Myocyte (in vitro differentiated cells): ENCODE measurements at regions not wholly inside any gene's neighbourhood (a gene's known extent, or its start where the extent isn't known, plus 50 kb on each side); places are given as distances from the start of the nearest gene placed in this dataset.

ENCODE experiments used
- DNase-seq: peaks from one replicate; pipeline ENCODE4 v3.0.0-alpha.2; 2012; ENCODE audit warnings: low read depth

DNA sequence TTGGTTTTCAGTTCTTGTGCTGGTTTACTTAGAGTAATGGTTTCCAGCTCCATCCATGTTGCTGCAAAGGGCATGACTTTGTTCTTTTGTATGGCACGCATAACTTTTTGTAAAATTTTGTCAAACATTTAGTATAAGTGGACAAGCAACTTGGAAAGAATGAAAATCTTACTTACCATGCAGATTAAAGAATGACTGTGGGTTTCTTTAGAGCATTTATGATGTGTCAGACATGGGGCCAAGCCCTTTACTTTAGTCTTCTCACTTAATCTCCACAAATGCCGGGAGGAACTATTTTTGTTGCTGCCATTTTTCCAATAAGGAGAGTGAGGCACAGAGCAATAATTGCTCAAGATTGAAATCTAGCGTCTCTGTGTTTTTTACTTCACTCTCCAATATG, 652.5 kb upstream of the TBX3 start:
- no peak for DNase-seq

DNA sequence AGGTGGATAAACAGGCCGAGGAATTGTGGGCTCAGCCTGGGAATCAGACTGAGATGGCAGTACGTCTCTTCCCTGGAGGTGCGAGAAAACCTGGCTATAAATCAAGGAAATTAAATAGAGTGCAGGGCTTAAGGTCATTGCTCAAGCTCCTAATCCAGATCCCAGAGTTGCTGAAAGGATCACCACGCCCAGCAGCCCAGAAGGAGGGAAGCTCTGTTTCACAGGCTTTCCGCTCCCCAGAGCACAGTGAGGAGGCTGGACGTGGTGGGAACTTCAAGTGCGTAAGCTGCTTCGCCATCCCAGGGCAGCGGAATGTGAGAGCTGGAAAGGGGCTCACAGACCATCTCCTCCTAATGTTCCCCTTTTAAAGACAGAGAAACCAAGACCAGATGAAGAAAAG, 651.6 kb upstream of the TBX3 start:
- no peak for DNase-seq

DNA sequence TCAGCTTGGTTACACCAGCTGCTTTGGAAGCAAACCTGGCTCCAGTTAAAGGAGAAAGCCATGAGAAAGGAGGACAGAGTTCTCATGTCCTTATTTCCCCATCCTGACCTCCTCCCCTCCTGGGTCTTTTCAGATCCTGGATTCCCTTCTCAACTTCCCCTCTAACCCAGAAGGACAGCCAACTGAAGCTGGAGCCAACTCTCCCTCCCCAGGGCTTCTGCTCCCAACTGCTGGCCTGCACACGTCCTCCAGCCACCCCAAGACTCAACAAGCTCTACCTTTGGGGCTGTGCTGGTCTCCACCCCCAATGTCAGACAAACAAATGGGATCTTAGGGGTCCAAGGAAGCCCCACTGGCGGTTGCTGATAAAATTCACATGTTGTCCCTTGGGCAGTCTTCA, 651.1 kb upstream of the TBX3 start:
- DNase-seq: no peak

DNA sequence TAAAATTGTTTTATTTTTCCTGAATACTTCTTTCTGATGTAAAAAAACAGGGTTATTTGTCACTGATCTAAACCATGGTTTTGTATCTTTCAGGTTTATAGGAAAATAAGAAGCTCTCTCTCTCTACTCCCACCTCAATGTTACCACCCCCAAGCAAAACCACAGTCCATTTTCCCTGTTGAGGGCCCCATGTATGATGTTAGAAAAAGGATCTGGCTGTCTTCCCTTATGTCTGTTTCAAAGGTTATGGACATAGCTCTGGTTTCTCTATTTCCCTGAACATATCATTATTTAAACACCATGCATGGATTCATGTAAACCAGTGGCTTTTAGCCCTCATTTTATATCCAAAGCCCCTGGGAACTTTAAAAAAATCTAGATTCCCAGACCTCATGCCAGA, 649.0 kb upstream of the TBX3 start:
- no peak for DNase-seq

DNA sequence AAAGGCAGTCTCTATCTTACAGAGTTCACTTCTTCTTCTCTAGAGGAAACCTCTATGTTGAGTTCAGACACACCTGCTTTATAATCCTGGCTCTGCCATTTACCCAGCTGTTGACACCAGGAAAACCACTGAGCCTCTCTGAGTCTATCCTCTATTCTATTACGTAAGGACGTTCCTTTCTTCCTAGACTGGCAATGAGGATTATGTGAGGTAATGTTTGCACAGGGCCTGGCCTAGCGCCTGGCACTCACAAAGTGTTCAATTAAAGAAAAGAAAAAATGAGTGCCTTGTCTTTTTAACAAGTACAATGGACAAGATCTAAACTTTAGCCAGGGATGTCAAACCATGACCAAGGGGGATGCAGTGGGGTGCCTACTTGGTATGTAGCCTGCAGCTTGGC, 641.9 kb upstream of the TBX3 start:
- DNase-seq: no peak

DNA sequence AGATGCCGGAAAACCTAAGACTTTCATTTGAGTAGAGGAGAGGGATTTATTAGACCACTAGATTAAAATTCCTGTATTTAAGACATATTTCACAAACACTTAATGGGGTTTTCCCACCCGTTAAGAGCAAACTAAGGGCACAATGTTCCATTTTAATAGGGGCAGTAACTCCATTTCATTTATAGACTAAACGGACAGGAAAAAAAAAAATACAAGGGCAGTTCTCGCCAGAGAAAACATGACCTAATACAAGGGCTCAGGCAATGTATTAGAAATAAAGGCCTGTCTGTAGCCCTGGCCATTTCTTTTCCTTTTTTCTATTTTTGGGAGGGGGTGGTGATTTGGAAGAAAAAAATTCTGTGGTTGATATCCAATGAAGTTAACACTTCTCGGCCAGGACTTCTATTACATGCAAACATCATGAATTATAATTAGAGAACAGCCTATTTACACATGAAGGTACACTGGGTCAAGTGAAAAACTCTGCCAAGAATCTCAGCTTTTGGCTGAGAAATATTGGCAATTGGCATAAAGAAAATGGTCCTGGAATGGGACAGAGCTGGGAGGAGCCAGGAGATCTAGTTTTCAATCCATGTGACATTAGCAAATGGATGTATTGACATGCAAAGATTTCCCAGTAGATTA, 641.1 kb upstream of the TBX3 start:
- no peak for DNase-seq

DNA sequence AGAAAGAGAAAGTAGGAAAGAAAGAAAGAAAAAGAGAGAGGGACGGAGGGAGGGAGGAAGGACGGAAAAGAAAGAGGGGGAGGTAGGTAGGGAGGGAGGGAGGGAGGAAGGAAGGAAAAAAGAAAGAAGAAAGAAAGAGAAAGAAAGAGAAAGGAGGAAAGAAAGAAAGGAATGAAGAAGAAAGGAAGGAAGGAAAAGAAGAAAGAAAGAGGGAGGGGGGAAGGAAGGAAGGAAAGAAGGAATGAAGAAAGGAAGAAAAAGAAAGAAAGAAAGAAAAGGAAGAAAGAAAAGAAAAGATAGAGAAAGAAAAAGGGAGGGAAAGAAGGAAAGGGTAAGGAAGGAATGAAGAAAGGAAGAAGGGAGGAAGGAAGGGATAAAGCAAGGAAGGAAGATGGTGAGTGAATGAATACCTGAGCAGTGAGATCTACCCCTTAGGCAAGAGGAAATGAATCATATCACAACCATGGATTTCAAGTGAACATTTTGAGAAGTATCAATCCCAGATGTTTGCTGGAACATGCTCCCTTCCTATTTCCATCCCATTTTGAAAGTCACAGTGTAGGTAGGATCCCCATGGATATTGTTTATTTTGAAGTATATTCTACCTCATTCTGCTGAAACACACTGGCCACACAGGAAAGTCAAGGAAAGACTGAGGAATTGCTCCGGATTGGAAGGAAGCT, 639.4 kb upstream of the TBX3 start:
- DNase-seq: no peak

DNA sequence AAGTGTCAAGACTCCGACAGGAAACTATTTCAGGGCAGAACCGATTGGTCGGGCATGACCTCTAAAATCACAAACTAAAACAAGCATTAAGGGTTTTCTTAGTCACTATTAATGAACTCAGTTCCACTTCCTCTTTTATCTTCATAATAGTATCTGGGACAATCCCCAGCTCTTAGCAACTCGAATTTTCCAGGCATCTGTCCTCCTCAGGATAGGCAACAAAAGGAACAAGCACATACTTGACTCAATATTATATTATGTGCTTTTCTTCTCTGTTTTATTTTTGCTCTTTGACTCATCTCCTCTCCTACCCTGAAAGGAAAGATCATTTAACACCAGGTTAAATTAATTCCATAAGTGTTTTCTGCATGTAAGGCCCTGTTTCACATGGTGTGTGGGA, 638.3 kb upstream of the TBX3 start:
- DNase-seq: no peak

DNA sequence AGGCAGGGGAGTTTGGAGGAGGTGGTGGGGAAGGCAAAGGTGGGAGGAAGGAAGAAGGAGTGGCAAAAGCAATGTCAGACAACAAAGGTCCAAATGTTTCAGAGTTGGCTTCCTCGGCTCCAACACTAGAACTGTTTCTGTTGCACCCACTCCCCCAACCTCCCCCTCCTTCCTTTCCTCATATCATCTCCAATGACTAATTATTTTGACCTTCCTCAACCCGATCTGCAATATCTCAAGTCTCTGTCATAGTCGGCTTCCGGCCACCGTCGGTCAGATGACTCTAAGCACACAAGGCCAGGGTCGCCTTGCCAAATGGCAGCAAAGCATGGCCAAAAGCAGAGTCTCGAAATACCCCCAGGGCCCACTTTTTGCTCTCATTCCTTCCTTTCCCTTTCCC, 637.0 kb upstream of the TBX3 start:
- no peak for DNase-seq

DNA sequence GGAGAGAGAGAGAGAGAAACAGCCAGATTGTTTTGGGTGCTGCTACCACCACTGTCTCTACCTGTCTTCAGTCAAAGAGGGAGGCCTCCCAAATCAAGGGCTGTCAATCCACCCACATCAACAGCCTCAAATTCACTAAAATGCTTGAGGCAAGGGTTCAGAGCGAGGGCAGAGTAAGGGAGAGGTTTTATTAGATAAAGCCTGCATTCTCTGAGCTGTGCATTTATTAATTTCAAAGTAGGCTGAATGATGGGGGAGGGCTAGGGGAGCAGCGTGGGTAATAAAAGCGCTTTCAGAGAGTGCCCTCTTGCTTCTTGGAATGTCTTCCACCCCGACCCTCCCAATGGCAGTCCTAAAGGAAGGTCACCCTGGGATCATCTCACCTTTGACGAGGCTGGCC, 636.5 kb upstream of the TBX3 start:
- no peak for DNase-seq

DNA sequence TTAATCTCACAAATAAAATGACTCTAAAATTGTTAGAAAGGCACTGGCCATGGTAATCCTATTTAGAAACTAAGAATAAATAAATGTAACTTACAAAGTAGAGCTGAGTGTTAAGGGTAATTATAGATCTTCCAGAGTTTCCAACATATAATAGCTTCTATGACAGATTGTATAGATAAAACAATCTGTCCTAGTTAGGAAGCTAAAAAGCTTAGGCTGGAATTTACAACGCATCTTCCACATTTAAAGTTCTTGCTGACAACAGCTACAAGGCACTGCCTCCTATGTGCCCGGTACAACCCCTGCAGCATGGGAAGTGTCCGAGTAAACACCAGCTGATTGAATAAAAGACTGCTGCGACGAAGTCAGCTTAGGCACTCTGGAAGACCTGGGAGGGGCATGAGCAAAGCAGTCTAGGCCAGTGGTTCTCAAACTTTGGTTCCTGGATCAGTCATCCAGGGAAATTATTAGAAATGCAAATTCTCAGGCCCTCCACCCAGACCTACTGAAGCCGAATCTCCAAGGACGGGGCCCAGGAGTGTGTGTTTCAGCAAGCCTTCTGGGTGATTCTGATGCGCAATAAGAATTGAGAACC, 635.6 kb upstream of the TBX3 start:
- DNase-seq: no peak

DNA sequence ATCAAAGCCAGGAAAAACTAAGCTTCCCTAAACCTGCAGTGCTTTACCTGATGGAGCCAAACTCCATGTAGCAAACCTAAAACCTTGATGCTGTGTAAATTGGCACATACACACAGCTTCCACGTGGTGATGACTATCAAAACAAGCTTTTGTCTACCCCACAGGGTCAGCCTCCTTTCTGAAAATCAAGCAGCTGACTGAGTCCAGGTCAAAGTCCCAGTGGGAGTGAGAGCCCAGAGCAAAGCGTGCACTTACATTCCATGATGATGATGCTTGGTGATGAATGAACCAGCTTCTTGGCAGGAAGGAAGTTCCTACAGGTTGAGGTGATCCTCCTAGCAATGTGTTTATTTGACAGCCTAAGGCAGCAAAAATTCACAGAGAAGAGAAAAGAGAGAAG, 630.0 kb upstream of the TBX3 start:
- DNase-seq: no peak

DNA sequence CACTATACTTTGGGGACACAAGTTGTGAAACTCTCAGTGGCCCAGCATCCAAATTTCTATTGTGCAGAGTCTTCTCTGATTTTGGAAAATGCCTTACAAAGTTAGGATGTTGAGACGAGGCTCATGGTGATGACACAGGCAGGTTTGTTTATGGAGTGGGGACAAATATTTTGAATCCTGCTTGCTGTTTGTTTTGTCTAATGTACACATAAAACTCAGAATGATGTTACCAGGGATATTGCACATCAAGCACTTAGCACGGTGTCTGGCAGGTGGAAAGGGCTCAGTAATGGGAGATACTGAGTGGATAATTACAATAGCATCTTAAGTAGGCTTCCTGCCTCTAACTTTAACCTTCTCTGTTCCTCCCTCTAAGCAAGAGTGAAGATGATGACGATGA, 628.9 kb upstream of the TBX3 start:
- DNase-seq: no peak

DNA sequence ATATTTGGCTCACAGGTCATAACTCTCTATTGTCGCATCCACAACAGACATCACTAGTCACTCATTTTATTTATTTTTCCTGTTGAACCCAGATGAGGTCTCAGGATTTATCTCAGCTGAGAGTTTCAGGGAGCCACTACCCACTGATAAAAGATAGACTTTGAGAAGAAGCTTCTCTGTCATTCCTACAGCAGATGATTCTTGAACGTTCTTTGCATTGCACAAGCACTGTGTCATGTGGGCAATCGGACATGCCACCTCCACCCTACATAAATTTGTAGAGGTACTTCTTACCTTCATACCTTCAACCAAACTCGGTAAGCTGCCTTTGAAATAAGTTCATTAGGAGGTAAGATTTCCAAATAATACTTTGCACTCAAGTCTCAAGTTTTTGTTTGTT, 627.9 kb upstream of the TBX3 start:
- no peak for DNase-seq

DNA sequence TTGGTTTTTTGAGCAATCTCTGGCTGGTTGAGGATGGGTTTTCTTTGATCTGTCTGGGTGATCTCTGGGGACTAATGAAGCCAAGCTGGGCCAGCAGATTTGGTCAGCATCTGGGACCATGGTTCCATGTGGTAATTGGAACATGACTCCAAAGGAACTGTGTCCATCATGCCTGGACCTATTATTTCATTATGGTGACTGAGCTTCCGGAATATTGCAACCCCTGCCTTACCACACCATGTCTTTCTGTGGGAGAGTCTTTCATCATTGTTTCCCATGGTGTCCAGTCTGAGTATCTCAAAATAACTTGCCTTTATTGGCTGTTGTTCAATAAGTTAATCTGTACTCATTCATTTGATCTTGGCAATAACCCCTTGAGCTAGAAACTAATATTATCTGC, 624.9 kb upstream of the TBX3 start:
- no peak for DNase-seq

DNA sequence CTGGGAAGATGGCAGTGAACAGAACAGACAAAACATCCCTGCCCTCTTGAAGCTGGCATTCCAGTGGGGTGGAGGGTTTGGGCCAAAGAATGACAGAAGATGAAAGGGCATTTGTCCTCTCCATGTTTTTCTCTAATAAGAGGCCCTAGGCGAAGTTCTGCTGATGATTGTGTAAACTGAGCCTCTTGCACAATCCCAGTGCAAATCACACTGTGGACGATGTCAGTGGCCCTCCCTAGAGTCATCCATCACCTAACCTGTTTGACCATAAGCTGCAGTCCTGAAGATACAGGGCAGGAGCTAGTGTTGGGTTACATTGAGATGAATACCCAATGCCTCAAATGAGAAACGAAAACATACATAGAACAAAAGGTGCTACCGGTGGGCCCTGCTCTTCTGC, 622.4 kb upstream of the TBX3 start:
- no peak for DNase-seq

DNA sequence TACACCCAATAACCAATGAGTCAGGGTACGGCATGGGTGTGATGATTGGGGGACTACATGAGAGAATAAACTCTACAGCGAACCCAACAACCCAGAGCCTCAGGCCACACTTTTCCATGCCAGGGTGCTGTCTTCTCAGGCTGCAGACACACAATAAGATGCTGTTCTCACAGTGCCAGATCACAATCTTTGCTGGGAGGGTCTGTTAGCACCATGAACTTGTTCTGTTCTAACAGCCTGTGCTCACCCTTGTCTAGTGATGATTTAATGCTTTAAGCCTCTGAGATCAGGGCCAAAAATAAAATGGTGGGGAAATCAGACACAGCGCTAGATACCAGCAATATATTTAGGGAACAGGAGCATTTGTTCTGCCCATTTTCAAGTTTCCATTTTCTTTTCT, 621.9 kb upstream of the TBX3 start:
- no peak for DNase-seq

DNA sequence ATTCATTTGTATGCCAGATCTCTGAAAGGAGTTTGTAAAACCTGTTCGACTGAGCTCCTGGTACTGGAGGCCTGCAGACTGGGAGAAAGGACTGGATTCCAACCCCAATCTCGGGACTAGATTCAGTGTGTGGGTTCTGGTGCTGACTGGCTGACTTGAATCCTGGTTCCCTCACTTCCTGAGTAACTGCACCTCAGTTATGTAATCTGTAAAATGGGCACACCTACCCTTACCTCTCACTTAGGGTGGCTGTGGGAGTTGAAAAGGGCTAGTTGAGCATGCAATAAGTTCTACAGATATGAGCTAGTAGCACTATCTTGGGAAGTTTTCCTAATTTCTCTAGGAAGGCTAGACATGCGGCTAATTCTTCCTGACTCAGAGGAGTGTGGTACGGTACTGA, 621.3 kb upstream of the TBX3 start:
- DNase-seq: no peak

DNA sequence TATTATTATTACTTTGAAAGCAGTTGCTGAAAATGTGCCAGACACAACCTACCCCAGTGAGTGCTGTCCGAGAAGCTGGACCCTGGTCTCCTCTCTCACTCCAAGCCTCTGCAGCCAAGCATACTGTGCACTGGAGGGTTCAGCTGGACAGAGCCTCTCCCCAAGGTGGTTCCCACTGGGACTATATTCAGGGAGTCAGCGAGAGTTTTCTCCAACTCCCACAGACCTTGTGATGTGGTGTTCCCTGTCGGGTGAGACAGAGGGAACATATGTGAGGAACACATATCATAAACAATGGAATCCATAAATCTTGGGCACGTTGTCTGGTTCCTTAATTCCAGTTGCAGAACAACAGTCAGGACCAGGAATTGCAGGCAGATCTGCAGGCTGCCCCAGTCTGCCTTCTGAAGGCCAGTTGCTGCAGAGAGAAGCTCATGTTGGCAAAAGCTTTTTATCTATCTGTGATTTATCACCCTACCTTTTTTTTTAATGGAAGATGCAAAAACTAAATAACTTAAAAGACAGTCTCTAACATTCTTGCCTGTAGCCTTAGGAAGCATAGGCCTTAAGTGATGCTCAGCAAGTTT, 619.8 kb upstream of the TBX3 start:
- no peak for DNase-seq

DNA sequence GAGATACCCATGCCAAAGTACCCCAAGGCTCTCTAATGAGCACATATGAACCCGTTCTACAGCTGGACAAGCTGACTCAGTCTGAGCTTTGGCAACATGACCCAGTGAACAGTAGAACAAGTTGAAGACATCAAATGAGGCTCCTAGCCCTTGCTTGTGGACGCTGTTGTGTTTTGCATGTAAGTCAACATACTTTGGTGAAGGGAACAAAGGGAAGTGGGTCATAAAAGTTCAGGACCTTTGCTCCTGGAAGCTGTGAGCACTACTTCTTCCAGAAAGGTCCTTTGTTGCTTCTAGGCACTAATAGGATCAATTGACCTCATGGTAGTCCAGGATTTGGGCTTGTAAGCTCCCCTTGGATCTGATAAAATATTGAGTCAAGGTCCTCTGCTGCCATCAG, 613.5 kb upstream of the TBX3 start:
- DNase-seq: no peak

DNA sequence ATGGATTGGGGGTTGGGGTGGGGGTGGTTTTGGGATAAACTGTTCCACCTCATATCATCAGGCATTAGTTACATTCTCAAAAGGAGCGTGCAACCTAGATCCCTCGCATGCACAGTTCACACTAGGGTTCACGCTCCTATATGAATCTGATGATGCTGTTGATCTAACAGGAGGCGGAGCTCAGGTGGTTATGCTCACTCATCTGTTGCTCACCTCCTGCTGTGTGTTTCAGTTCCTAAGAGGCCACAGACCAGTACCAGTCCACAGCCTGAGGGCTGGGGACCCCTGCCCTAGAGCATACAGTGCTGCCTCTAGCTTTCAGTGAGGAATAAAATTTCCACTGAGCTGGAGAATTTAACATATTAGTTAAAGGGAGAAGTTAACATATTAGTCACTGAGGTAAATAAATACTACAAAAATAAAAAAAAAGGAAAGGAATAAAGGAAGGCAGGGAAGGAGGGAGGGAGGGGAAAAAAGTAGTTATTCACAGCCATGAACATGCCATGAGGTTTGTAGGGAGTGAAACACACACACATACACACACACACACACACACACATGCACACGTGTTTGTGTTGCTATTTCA, 612.7 kb upstream of the TBX3 start:
- no peak for DNase-seq

DNA sequence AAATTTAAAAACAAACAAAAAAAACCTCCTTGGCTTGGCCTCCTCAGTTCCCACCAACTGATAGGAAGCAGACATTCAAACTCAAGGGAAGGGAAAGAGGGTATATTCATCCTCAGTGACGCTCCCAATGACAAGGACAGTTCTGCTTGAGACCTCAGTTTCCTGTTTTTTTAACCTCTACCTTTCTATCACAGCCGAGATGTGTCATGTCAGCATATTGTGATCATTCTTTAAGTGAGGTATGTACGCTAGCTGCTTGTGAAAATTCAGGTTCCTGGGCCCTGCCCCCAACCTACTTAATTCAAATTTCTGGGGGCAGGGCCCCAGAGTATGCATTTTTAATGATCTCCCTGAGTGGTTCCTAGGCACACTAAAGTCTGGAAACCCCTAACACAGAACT, 611.9 kb upstream of the TBX3 start:
- DNase-seq: no peak
